ENCODE measurements at regions not wholly inside any gene's neighbourhood (a gene's known extent, or its start where the extent isn't known, plus 50 kb on each side); places are given as distances from the start of the nearest gene placed in this dataset.
"Not testable (repeated sequence)": the region's sequence is repeated elsewhere in the genome, so short reads cannot be mapped to it uniquely, and the experiment has no call there.

DNA sequence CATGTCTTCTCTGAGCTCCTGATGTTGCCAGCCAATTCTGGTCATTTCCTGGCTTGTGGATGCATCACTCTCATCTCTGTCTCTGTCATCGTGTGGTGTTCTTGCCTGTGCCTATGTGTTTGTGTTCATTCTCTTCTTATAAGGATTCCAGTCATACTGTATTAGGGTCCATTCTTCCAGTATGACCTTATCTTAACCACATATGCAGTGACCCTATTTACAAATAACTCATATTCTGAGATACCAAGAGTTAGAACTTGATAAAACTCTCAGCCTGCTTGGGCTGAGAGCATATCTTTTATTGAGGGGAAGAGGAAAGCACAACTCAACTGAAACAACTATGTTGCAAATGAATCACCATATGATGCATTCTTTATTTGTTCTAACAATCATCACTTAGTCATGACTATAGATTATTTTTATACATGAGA is 189.0 kb upstream of the ANXA10 start:
- no peak overlapping the region for H3K27ac ChIP-seq
- TF ChIP-seq POLR2AphosphoS5 (IDR thresholded peaks at IDR 0.05) (no peak), POLR2A (IDR thresholded peaks at IDR 0.05) (no peak), EP300 (IDR thresholded peaks at IDR 0.05) (no peak)
- TF ChIP-seq, protein P1, sequence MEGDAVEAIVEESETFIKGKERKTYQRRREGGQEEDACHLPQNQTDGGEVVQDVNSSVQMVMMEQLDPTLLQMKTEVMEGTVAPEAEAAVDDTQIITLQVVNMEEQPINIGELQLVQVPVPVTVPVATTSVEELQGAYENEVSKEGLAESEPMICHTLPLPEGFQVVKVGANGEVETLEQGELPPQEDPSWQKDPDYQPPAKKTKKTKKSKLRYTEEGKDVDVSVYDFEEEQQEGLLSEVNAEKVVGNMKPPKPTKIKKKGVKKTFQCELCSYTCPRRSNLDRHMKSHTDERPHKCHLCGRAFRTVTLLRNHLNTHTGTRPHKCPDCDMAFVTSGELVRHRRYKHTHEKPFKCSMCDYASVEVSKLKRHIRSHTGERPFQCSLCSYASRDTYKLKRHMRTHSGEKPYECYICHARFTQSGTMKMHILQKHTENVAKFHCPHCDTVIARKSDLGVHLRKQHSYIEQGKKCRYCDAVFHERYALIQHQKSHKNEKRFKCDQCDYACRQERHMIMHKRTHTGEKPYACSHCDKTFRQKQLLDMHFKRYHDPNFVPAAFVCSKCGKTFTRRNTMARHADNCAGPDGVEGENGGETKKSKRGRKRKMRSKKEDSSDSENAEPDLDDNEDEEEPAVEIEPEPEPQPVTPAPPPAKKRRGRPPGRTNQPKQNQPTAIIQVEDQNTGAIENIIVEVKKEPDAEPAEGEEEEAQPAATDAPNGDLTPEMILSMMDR (IDR thresholded peaks at IDR 0.05): no peak
- H3K27me3 ChIP-seq: no peaks in the 10 kb centered on the region
- no peaks in the 10 kb centered on the region for H3K9me3 ChIP-seq
- DNase-seq (ENCODE audit: low spot score in 2 of 2): no peak
- 77% methylated on average over 1 of the region's 1 CpG for WGBS
- H3K36me3 ChIP-seq: no peaks in the 10 kb centered on the region
- H3K4me1 ChIP-seq: no peaks in the 10 kb centered on the region
- H3K4me3 ChIP-seq: no peak overlapping the region

DNA sequence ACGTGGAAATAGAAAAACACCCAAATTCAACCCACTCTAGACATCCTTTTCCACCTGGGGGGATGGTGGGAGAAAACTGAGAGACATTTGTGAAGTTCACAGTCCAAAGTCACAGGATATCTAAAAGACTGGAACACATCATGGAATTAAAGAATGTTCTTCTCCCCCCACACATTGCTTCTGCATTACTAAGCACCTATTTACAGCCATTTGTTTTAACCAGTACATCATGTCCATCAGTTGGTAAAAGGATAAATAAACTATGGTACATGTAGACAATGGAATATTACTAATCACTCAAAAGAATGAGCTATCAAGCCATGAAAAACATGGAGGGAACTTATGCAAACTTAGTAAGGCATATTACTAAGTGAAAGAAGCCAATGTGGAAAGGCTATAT is 185.5 kb upstream of the ANXA10 start:
- TF ChIP-seq, protein P1 (IDR thresholded peaks at IDR 0.05): no peak
- TF ChIP-seq POLR2AphosphoS5 (IDR thresholded peaks at IDR 0.05): no peak
- no peak for TF ChIP-seq EP300 (IDR thresholded peaks at IDR 0.05)
- TF ChIP-seq POLR2A (IDR thresholded peaks at IDR 0.05): no peak

DNA sequence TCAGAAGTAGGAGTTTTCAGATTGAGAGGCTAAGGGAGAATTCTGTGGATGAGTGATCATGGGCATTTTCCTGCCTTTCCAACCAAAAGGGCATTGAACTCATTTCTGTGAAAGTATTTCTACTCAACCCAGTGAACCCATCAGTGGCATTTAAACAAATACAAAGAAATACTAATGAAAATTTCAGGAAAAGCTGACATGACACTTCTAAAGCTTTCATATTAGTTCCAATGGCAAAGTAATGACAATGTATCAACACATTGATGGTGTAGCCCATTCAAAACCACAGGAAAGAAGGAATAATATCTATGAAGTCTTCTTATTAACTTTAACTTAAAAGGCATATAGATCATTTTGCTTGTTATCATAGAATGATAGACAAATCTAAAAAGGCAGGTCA is 183.5 kb upstream of the ANXA10 start:
- no peak for DNase-seq (ENCODE audit: low spot score in 2 of 2)
- H3K4me3 ChIP-seq: no peak overlapping the region
- H3K9me3 ChIP-seq: no peaks in the 10 kb centered on the region
- H3K36me3 ChIP-seq: no peaks in the 10 kb centered on the region
- H3K27ac ChIP-seq: no peak overlapping the region
- TF ChIP-seq, protein P1 (IDR thresholded peaks at IDR 0.05): no peak
- TF ChIP-seq POLR2AphosphoS5 (IDR thresholded peaks at IDR 0.05) (no peak), POLR2A (IDR thresholded peaks at IDR 0.05) (no peak), EP300 (IDR thresholded peaks at IDR 0.05) (no peak)
- H3K4me1 ChIP-seq: no peaks in the 10 kb centered on the region
- H3K27me3 ChIP-seq: no peaks in the 10 kb centered on the region

More for the DNA sequence above, 185.5 kb upstream of the ANXA10 start:
- Histone ChIP-seq H3K4me1 (no peaks in the 10 kb centered on the region), H3K27ac (no peak overlapping the region), H3K27me3 (no peaks in the 10 kb centered on the region), H3K36me3 (no peaks in the 10 kb centered on the region), H3K4me3 (no peak overlapping the region), H3K9me3 (no peaks in the 10 kb centered on the region)
- DNase-seq (ENCODE audit: low spot score in 2 of 2): no peak
- 91% methylated on average over 1 of the region's 1 CpG for WGBS

DNA sequence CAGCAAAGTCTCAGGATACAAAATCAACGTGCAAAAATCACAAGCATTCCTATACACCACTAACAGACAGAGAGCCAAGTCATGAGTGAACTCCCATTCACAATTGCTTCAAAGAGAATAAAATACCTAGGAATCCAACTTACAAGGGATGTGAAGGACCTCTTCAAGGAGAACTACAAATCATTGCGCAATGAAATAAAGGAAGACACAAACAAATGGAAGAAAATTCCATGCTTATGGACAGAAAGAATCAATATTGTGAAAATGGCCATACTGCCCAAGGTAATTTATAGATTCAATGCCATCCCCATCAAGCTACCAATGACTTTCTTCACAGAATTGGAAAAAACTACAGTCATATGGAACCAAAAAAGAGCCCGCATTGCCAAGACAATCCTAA is 179.8 kb upstream of the ANXA10 start:
- not testable (repeated sequence) for H3K9me3 ChIP-seq; DNase-seq (ENCODE audit: low spot score in 2 of 2); H3K27ac ChIP-seq; H3K27me3 ChIP-seq; H3K36me3 ChIP-seq; H3K4me1 ChIP-seq; H3K4me3 ChIP-seq
- WGBS: 92% methylated on average over 3 of the region's 3 CpGs

DNA sequence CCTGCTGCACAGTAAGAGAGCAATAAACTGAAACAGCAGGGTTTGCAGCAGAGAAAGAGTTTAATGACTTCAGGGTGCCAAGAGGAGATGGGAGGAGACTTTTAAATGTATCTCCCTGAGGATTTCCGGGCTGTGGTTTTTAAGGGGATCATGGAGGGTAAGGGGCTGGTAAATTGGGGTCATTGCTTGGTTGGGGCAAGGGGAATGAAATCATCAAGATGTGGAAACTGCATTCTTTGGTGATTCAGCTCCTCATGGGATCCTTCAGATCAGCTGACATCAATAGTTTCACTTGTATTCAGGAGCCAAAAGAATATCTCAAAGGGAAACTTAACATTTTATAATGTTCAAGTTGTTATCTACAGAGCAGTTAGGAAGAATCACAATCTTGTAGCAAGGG is 174.3 kb upstream of the ANXA10 start:
- no peaks in the 10 kb centered on the region for H3K4me1 ChIP-seq
- no peaks in the 10 kb centered on the region for H3K27me3 ChIP-seq
- no peaks in the 10 kb centered on the region for H3K36me3 ChIP-seq
- 71% methylated on average over 1 of the region's 1 CpG for WGBS
- TF ChIP-seq, protein P1 (IDR thresholded peaks at IDR 0.05): no peak
- no peak for TF ChIP-seq POLR2AphosphoS5 (IDR thresholded peaks at IDR 0.05)
- TF ChIP-seq POLR2A (IDR thresholded peaks at IDR 0.05): no peak
- TF ChIP-seq EP300 (IDR thresholded peaks at IDR 0.05): no peak
- no peak overlapping the region for H3K27ac ChIP-seq
- DNase-seq (ENCODE audit: low spot score in 2 of 2): no peak
- no peak overlapping the region for H3K4me3 ChIP-seq
- H3K9me3 ChIP-seq: no peaks in the 10 kb centered on the region

DNA sequence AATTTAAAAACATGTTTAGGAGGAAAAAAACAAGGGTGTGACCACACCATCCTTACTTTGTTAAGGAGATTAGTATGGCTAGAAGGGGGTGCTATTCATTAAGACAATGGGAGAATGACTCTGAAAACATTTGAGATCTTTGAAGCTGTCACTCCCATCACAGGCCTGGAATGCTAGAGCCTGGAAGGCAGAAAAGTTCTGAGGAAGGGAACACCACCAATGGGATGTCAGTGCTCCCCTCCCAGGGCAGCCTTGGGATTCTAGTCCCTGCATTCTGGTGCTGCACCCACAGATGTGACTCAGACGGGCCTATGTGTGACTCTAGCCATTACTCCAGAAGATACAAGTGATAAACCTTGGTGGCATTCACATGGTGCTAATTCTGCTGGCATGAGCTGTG is 162.2 kb upstream of the ANXA10 start:
- H3K9me3 ChIP-seq: no peaks in the 10 kb centered on the region
- no peaks in the 10 kb centered on the region for H3K36me3 ChIP-seq
- no peaks in the 10 kb centered on the region for H3K4me1 ChIP-seq
- DNase-seq (ENCODE audit: low spot score in 2 of 2): no peak
- no peak overlapping the region for H3K4me3 ChIP-seq
- H3K27me3 ChIP-seq: no peaks in the 10 kb centered on the region
- TF ChIP-seq POLR2AphosphoS5 (IDR thresholded peaks at IDR 0.05): no peak
- TF ChIP-seq EP300 (IDR thresholded peaks at IDR 0.05): no peak
- no peak for TF ChIP-seq POLR2A (IDR thresholded peaks at IDR 0.05)
- TF ChIP-seq, protein P1 (IDR thresholded peaks at IDR 0.05): no peak
- H3K27ac ChIP-seq: no peak overlapping the region
- WGBS: no CpG with 5 or more reads among the region's 1 CpG
